ENCODE measurements at regions not wholly inside any gene's neighbourhood (a gene's known extent, or its start where the extent isn't known, plus 50 kb on each side); places are given as distances from the start of the nearest gene placed in this dataset.

GRCh38 chr2:122148128-122148767, 392.8 kb downstream of the TSN start:
- TF ChIP-seq POLR2A (IDR thresholded peaks at IDR 0.05; ENCODE audit: low read length) (no peak), GATA1 (IDR thresholded peaks at IDR 0.05; ENCODE audit: low read depth, low read length) (no peak)
